OCI-LY7 (cell line): ENCODE measurements at regions not wholly inside any gene's neighbourhood (a gene's known extent, or its start where the extent isn't known, plus 50 kb on each side); places are given as distances from the start of the nearest gene placed in this dataset.

ENCODE experiments used
- BruUV-seq: library from RNA; stranded (reverse); fragments of 400-500 nt; replicated peaks from 2 replicates; lab custom pipeline; 2021; lab: Mats Ljungman, UMichigan
- CTCF ChIA-PET: fragments of 300-600 bp; sonication (Branson Sonifier 250); formaldehyde crosslinking; loops from one replicate; lab custom pipeline; 2022; ENCODE audit warnings: antibody characterized with exemption; ENCODE audit not compliant: unreplicated experiment; lab: Charles Lee
- POLR2A ChIA-PET: fragments of 300-600 bp; sonication (Branson Sonifier 250); formaldehyde crosslinking; loops from one replicate; lab custom pipeline; 2022; ENCODE audit warnings: antibody characterized with exemption; lab: Charles Lee
- DNase-seq: peaks from one replicate; pipeline ENCODE4 v3.0.0-alpha.2; 2015; ENCODE audit warnings: low spot score
- H2AFZ ChIP-seq: fragments of 200-600 bp; sonication (generic), shearing (Covaris generic); 2 replicates; pipeline ENCODE4 v1.6.1; 2014; ENCODE audit warnings: mild to moderate bottlenecking, antibody characterized with exemption, low read length, moderate library complexity
- H3K27ac ChIP-seq: fragments of 200-600 bp; sonication (generic); 2 replicates; pipeline ENCODE4 v1.5.1; 2014; ENCODE audit warnings: mixed run types, low read depth, mild to moderate bottlenecking, moderate library complexity, low read length, inconsistent platforms; ENCODE audit not compliant: poor library complexity, severe bottlenecking
- H3K36me3 ChIP-seq: fragments of 200-600 bp; sonication (generic); 2 replicates; pipeline ENCODE4 v1.6.1; 2014; ENCODE audit warnings: mild to moderate bottlenecking, antibody characterized with exemption, low read length, moderate library complexity, mixed read lengths; ENCODE audit not compliant: insufficient read depth
- H3K4me1 ChIP-seq: fragments of 200-600 bp; sonication (generic); 2 replicates; pipeline ENCODE4 v1.5.1; 2014; ENCODE audit warnings: mild to moderate bottlenecking, low read length; ENCODE audit not compliant: insufficient read depth, poor library complexity, severe bottlenecking
- H3K4me2 ChIP-seq: fragments of 200-600 bp; sonication (generic); 2 replicates; pipeline ENCODE4 v1.6.1; 2014; ENCODE audit warnings: mild to moderate bottlenecking, low read length
- H3K4me3 ChIP-seq: fragments of 200-600 bp; sonication (generic); 2 replicates; pipeline ENCODE4 v1.5.1; 2014; ENCODE audit warnings: mild to moderate bottlenecking, low read depth, low read length; ENCODE audit not compliant: poor library complexity, severe bottlenecking
- H3K79me2 ChIP-seq: fragments of 200-600 bp; sonication (generic); 2 replicates; pipeline ENCODE4 v1.6.1; 2016; ENCODE audit warnings: low read depth, mild to moderate bottlenecking, low read length, moderate library complexity, mixed read lengths; ENCODE audit not compliant: insufficient read depth
- H3K9me2 ChIP-seq: fragments of 200-600 bp; sonication (generic); 2 replicates; pipeline ENCODE4 v1.6.1; 2016; ENCODE audit warnings: mild to moderate bottlenecking, low read length, mixed read lengths; ENCODE audit not compliant: insufficient read depth
- H3K9me3 ChIP-seq: fragments of 200-600 bp; sonication (generic); 2 replicates; pipeline ENCODE4 v1.6.1; 2014; ENCODE audit warnings: mild to moderate bottlenecking, mixed run types, low read length, mixed read lengths
- H4K20me1 ChIP-seq: fragments of 200-600 bp; sonication (generic); 2 replicates; pipeline ENCODE4 v1.6.1; 2014; ENCODE audit warnings: mild to moderate bottlenecking, antibody characterized with exemption, low read length, moderate library complexity, mixed read lengths; ENCODE audit not compliant: insufficient read depth
- EZH2phosphoT487 ChIP-seq: fragments of 200-600 bp; sonication (generic); IDR thresholded peaks from 2 replicates; pipeline ENCODE4 v1.6.1; 2018; ENCODE audit warnings: low read depth, borderline replicate concordance, mild to moderate bottlenecking, mixed run types, antibody characterized with exemption, low read length, moderate library complexity, mixed read lengths
- intact Hi-C: fragments of 100-400 bp; cut with micrococcal nuclease; formaldehyde crosslinking; loops from one replicate; pipeline ENCODE4 v1.10.0; 2022; ENCODE audit not compliant: unreplicated experiment
- TF ChIP-seq, protein P1 (sequence below): fragments of 200-600 bp; sonication (generic); conservative IDR thresholded peaks from 2 replicates; pipeline ENCODE4 v1.5.1; 2014; ENCODE audit warnings: mild to moderate bottlenecking, antibody characterized with exemption, low read length, moderate library complexity, mixed read lengths

DNA sequence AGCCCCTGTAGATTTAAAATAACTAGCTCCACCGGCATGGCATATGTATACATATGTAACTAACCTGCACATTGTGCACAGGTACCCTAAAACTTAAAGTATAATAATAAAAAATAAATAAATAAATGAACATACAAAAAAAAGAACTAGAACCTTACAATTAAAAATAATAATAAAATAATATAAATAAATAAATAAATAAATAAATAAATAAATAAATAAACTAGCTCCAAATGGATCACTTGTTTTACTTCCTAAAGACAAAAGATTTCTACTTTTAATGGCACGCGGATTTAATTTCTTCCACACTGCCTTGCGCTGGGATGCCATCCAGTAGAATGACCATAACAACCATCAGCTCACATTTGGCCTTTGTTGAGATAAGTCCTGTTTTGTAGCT lies 141.0 kb upstream of the NRSN1 start:
- no peak overlapping the region for H3K27ac ChIP-seq
- POLR2A ChIA-PET, result interaction anchor here (0.5 to 1.6 kb wide), 3 partner anchors 34 to 1880 kb away, joined by 3 to 4 read pairs (median 3); no protein-coding TSS in a partner anchor
- CTCF ChIA-PET, result no interaction called here
- H2AFZ ChIP-seq, result no peak overlapping the region
- H3K4me3 ChIP-seq, result no peak overlapping the region
- intact Hi-C loops, result no loop called here
- DNase-seq, result no peak
- no peaks in the 10 kb centered on the region for H3K79me2 ChIP-seq
- no peaks in the 10 kb centered on the region for H3K36me3 ChIP-seq
- TF ChIP-seq, protein P1, sequence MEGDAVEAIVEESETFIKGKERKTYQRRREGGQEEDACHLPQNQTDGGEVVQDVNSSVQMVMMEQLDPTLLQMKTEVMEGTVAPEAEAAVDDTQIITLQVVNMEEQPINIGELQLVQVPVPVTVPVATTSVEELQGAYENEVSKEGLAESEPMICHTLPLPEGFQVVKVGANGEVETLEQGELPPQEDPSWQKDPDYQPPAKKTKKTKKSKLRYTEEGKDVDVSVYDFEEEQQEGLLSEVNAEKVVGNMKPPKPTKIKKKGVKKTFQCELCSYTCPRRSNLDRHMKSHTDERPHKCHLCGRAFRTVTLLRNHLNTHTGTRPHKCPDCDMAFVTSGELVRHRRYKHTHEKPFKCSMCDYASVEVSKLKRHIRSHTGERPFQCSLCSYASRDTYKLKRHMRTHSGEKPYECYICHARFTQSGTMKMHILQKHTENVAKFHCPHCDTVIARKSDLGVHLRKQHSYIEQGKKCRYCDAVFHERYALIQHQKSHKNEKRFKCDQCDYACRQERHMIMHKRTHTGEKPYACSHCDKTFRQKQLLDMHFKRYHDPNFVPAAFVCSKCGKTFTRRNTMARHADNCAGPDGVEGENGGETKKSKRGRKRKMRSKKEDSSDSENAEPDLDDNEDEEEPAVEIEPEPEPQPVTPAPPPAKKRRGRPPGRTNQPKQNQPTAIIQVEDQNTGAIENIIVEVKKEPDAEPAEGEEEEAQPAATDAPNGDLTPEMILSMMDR, result no peak
- no peaks in the 10 kb centered on the region for H3K4me1 ChIP-seq
- no peak overlapping the region for H3K4me2 ChIP-seq
- H4K20me1 ChIP-seq, result no peaks in the 10 kb centered on the region
- no TSS peak for BruUV-seq
- no peaks in the 10 kb centered on the region for H3K9me3 ChIP-seq
- H3K9me2 ChIP-seq, result no peaks in the 10 kb centered on the region

DNA sequence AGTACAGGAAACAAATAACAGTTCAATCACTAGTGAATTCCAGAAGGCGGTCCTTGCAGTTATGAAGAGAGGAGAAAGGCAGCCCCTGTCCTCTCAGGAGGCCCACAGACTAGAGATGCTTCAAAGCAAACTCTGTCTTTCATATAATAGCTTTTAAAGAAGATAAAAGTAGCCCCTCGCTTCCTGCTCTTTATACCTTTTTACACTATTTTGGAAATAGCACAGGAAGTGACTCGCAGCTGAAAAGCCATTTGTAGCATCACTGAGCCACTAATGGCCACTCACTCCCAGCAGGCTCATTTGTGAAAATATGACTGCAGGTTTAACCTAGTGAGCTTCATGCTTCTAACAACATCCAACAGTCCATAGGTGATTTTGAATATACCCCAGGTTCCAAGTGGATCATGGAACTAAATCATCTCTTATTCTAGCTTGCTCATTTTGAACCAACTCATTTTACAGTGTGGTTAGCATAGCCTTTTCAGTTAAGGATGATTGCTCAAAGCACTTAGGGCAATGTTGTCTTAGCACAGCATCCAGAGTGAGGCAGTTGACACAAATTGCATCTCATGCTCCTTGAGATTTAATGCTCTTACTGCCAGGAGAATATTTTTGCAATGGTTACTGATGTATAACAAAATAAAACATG lies 136.0 kb upstream of the NRSN1 start:
- Histone ChIP-seq H3K4me1 (no peaks in the 10 kb centered on the region), H3K79me2 (no peaks in the 10 kb centered on the region), H3K9me3 (no peaks in the 10 kb centered on the region), H3K9me2 (no peaks in the 10 kb centered on the region), H3K4me2 (no peak overlapping the region), H2AFZ (no peak overlapping the region), H3K36me3 (no peaks in the 10 kb centered on the region), H3K4me3 (no peak overlapping the region), H3K27ac (no peak overlapping the region), H4K20me1 (no peaks in the 10 kb centered on the region)
- intact Hi-C loops, result no loop called here
- BruUV-seq, result no TSS peak
- TF ChIP-seq EZH2phosphoT487, result no peak
- TF ChIP-seq, protein P1, result no peak
- ChIA-PET POLR2A (interaction anchor here (1.0 kb wide), 1 partner anchor 57 kb away, joined by 6 read pairs; no protein-coding TSS in a partner anchor), CTCF (no interaction called here)
- DNase-seq, result no peak

DNA sequence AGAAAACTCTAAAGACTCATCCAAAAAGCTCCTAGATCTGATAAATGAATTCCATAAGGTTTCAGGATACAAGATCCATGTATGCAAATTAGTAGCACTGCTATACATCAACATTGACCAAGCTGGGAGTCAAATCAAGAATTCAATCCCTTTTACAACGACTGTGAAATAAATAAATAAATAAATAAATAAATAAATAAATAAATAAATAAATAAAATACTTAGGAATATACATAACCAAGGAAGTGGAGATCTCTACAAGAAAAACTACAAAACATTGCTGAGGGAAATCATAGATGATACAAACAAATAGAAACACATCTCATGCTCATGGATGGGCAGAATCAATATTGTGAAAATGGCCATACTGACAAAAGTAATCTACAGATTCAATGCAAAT lies 132.0 kb upstream of the NRSN1 start:
- no peak for DNase-seq
- Histone ChIP-seq H3K27ac (no peak overlapping the region), H3K4me3 (no peak overlapping the region), H3K36me3 (no peaks in the 10 kb centered on the region), H3K79me2 (no peaks in the 10 kb centered on the region), H3K4me1 (no peaks in the 10 kb centered on the region), H2AFZ (no peak overlapping the region), H3K9me2 (no peaks in the 10 kb centered on the region), H3K9me3 (no peaks in the 10 kb centered on the region), H3K4me2 (no peak overlapping the region), H4K20me1 (no peaks in the 10 kb centered on the region)
- BruUV-seq, result no TSS peak
- intact Hi-C loops, result no loop called here
- TF ChIP-seq EZH2phosphoT487, result no peak
- TF ChIP-seq, protein P1, result no peak
- ChIA-PET CTCF (no interaction called here), POLR2A (no interaction called here)
